ENCODE measurements at regions not wholly inside any gene's neighbourhood (a gene's known extent, or its start where the extent isn't known, plus 50 kb on each side); places are given as distances from the start of the nearest gene placed in this dataset.
A peak's percentile ranks its signal among the peaks of the same experiment; 100 is the strongest.

DNA sequence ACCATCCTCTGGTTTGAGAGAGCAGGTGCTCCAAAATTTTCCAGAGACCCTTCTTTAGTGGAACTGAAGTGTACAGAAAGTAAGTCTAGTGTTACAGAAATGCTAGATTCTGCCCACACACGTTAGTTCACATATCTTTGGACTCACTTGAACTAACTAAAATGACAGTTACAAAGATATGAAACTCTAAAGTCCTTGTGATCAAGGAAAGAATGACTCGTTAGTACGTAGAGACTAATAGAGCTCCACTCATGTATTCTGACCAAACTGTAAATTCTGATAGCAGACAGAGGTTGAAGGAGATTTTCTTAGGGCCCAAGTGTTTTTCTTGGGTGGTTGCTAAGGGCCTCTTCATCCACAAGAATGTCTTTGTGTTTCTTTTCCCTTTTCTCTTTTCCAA lies 491.5 kb upstream of the B3GALT2 start:
- no peak overlapping the region for H3K4me3 ChIP-seq (ENCODE audit: low read depth, low read length, poor library complexity, severe bottlenecking)
- H4K20me1 ChIP-seq (ENCODE audit: insufficient read depth, low read length): no peaks in the 10 kb centered on the region
- no peak overlapping the region for H3K4me2 ChIP-seq (ENCODE audit: low read length)
- H3K9ac ChIP-seq (ENCODE audit: low read length): no peak overlapping the region
- no peaks in the 10 kb centered on the region for H3K9me3 ChIP-seq (ENCODE audit: low read length)
- no peaks in the 10 kb centered on the region for H3K4me1 ChIP-seq (ENCODE audit: insufficient read depth, low read length, severe bottlenecking)
- H3K36me3 ChIP-seq (ENCODE audit: insufficient read depth, low read length): no peaks in the 10 kb centered on the region
- H3K9me2 ChIP-seq (ENCODE audit: low read depth, low read length): no peaks in the 10 kb centered on the region
- H2AFZ ChIP-seq (ENCODE audit: low read length): no peak overlapping the region
- no peak overlapping the region for H3K27ac ChIP-seq (ENCODE audit: low read depth, low read length, poor library complexity, severe bottlenecking)
- H3F3A ChIP-seq (ENCODE audit: insufficient read depth, low read length): no peaks in the 10 kb centered on the region
- no peak for TF ChIP-seq EZH2 (IDR thresholded peaks at IDR 0.05; ENCODE audit: borderline replicate concordance, low read length)
- TF ChIP-seq, protein P1, sequence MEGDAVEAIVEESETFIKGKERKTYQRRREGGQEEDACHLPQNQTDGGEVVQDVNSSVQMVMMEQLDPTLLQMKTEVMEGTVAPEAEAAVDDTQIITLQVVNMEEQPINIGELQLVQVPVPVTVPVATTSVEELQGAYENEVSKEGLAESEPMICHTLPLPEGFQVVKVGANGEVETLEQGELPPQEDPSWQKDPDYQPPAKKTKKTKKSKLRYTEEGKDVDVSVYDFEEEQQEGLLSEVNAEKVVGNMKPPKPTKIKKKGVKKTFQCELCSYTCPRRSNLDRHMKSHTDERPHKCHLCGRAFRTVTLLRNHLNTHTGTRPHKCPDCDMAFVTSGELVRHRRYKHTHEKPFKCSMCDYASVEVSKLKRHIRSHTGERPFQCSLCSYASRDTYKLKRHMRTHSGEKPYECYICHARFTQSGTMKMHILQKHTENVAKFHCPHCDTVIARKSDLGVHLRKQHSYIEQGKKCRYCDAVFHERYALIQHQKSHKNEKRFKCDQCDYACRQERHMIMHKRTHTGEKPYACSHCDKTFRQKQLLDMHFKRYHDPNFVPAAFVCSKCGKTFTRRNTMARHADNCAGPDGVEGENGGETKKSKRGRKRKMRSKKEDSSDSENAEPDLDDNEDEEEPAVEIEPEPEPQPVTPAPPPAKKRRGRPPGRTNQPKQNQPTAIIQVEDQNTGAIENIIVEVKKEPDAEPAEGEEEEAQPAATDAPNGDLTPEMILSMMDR (IDR thresholded peaks at IDR 0.05; ENCODE audit: low read length): no peak
- no peaks in the 10 kb centered on the region for H3K79me2 ChIP-seq (ENCODE audit: insufficient read depth, low read length)
- no peaks in the 10 kb centered on the region for H3K27me3 ChIP-seq (ENCODE audit: insufficient read depth, low read length)

DNA sequence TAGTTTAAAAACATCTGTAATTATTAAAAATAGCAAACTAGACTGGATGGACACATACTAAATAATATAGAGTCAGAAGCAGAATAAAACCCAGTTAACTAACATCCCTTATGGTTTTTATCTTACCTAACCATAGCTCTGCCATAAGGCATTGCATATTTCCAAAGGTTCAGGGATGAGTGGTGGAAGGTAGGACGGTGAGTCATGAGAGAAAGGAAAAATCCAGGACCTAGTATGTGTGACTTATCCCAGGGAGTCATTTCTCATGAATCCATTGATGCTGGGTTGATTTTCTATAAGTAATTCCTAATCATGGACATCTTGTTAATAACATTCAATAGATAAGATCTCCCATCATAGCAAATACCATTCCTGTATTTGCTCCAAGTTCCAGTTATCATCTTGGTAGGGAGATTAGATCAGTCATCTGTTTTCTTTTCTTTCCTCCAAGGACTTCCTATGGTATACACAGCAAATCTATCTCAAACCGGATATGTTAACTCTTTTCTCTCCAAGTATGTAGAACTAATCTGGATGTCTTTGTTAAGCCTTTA lies 490.7 kb upstream of the B3GALT2 start:
- Histone ChIP-seq H3F3A (ENCODE audit: insufficient read depth, low read length) (no peaks in the 10 kb centered on the region), H3K4me1 (ENCODE audit: insufficient read depth, low read length, severe bottlenecking) (no peaks in the 10 kb centered on the region), H3K9me2 (ENCODE audit: low read depth, low read length) (no peaks in the 10 kb centered on the region), H4K20me1 (ENCODE audit: insufficient read depth, low read length) (no peaks in the 10 kb centered on the region), H3K36me3 (ENCODE audit: insufficient read depth, low read length) (no peaks in the 10 kb centered on the region), H3K9me3 (ENCODE audit: low read length) (no peaks in the 10 kb centered on the region), H3K27me3 (ENCODE audit: insufficient read depth, low read length) (no peaks in the 10 kb centered on the region), H3K79me2 (ENCODE audit: insufficient read depth, low read length) (no peaks in the 10 kb centered on the region), H3K9ac (ENCODE audit: low read length) (no peak overlapping the region), H3K4me3 (ENCODE audit: low read depth, low read length, poor library complexity, severe bottlenecking) (no peak overlapping the region), H3K4me2 (ENCODE audit: low read length) (no peak overlapping the region), H3K27ac (ENCODE audit: low read depth, low read length, poor library complexity, severe bottlenecking) (no peak overlapping the region), H2AFZ (ENCODE audit: low read length) (no peak overlapping the region)
- no peak for TF ChIP-seq EZH2 (IDR thresholded peaks at IDR 0.05; ENCODE audit: borderline replicate concordance, low read length)
- TF ChIP-seq, protein P1 (IDR thresholded peaks at IDR 0.05; ENCODE audit: low read length): no peak

DNA sequence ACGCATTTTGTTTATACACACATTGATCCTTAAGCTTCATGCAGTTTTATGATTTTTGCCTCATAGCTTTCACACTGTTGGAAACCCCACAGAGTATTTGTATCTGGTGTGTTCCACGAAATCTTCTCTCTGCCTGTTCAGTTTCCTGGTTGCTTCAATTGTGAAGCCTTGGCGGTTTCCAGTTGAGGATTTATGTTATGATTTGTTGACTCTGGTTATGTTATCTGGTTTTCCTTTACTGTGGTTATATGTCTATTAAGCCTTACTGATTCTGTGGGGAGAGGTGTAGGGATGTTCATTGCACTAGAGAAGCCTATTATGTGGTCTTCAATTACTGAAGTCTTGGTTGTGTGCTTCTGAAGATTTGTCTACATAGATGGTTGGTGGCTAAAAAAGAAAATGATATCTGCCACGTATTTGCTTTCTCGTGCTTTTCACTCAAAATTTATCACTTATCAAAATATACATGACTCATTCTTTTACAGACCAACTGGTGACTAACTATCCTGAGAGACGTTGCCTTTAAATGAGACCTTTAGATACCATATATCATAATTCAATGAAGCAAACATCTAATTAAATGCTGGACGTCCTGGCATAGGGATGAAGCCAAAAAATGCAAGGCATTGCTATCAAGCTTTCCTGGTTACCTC lies 488.0 kb upstream of the B3GALT2 start:
- no peaks in the 10 kb centered on the region for H3K4me1 ChIP-seq (ENCODE audit: insufficient read depth, low read length, severe bottlenecking)
- H3K9ac ChIP-seq (ENCODE audit: low read length): no peak overlapping the region
- H3K9me3 ChIP-seq (ENCODE audit: low read length): no peaks in the 10 kb centered on the region
- no peak overlapping the region for H3K4me3 ChIP-seq (ENCODE audit: low read depth, low read length, poor library complexity, severe bottlenecking)
- H3K4me2 ChIP-seq (ENCODE audit: low read length): no peak overlapping the region
- no peaks in the 10 kb centered on the region for H3F3A ChIP-seq (ENCODE audit: insufficient read depth, low read length)
- no peak overlapping the region for H3K27ac ChIP-seq (ENCODE audit: low read depth, low read length, poor library complexity, severe bottlenecking)
- no peaks in the 10 kb centered on the region for H3K79me2 ChIP-seq (ENCODE audit: insufficient read depth, low read length)
- no peaks in the 10 kb centered on the region for H4K20me1 ChIP-seq (ENCODE audit: insufficient read depth, low read length)
- TF ChIP-seq EZH2 (IDR thresholded peaks at IDR 0.05; ENCODE audit: borderline replicate concordance, low read length): no peak
- TF ChIP-seq, protein P1 (IDR thresholded peaks at IDR 0.05; ENCODE audit: low read length): no peak
- H3K9me2 ChIP-seq (ENCODE audit: low read depth, low read length): no peaks in the 10 kb centered on the region
- peak overlapping the region; percentile 18; the same call in 1 of the 2 replicates for H2AFZ ChIP-seq (ENCODE audit: low read length)
- H3K36me3 ChIP-seq (ENCODE audit: insufficient read depth, low read length): no peaks in the 10 kb centered on the region
- no peaks in the 10 kb centered on the region for H3K27me3 ChIP-seq (ENCODE audit: insufficient read depth, low read length)
